RWPE1 (cell line): ENCODE measurements at regions not wholly inside any gene's neighbourhood (a gene's known extent, or its start where the extent isn't known, plus 50 kb on each side); places are given as distances from the start of the nearest gene placed in this dataset.

Experiments used
- CTCF ChIA-PET: fragments of 350-600 bp; sonication (Branson Sonifier 250); formaldehyde crosslinking; extraction: SDS; loops from one replicate; lab custom pipeline; 2021; lab: Yijun Ruan, JAX
- POLR2A ChIA-PET: fragments of 400-600 bp; formaldehyde crosslinking; extraction: SDS; loops from one replicate; lab custom pipeline; 2020; ENCODE audit warnings: antibody characterized with exemption; ENCODE audit not compliant: low non-redundant PET; lab: Yijun Ruan, JAX
- DNase-seq: peaks from one replicate; pipeline ENCODE4 v3.0.0; 2012; ENCODE audit warnings: low spot score
- H3K27ac ChIP-seq: fragments of 450-650 bp; 2 replicates; pipeline ENCODE4 v1.5.1; 2017
- TF ChIP-seq, protein P1 (sequence below): fragments of 450-650 bp; conservative IDR thresholded peaks from 2 replicates; pipeline ENCODE4 v1.5.1; 2017; ENCODE audit warnings: low read depth, mild to moderate bottlenecking

DNA sequence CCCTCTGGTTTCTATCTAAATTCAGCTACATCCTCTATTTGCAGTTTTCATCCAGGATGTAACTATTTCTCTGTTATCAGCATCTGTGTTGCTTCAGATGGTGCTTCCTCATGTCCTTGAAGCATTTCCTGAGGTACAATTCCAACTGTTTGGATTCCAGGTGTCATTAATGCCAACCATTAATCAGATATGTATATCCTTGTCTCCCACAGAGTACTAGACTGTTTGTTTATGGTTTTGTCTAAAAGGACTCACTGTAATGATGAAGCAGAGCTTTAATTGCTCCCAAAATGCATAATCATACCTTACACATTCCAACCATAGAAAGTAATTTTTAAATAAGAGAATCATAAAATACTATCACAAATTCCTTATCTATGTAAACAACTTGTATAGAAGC is 288.5 kb upstream of the MME start:
- TF ChIP-seq, protein P1, sequence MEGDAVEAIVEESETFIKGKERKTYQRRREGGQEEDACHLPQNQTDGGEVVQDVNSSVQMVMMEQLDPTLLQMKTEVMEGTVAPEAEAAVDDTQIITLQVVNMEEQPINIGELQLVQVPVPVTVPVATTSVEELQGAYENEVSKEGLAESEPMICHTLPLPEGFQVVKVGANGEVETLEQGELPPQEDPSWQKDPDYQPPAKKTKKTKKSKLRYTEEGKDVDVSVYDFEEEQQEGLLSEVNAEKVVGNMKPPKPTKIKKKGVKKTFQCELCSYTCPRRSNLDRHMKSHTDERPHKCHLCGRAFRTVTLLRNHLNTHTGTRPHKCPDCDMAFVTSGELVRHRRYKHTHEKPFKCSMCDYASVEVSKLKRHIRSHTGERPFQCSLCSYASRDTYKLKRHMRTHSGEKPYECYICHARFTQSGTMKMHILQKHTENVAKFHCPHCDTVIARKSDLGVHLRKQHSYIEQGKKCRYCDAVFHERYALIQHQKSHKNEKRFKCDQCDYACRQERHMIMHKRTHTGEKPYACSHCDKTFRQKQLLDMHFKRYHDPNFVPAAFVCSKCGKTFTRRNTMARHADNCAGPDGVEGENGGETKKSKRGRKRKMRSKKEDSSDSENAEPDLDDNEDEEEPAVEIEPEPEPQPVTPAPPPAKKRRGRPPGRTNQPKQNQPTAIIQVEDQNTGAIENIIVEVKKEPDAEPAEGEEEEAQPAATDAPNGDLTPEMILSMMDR: no peak
- DNase-seq: no peak
- CTCF ChIA-PET: no interaction called here
- H3K27ac ChIP-seq: no peak overlapping the region
- POLR2A ChIA-PET: no interaction called here

DNA sequence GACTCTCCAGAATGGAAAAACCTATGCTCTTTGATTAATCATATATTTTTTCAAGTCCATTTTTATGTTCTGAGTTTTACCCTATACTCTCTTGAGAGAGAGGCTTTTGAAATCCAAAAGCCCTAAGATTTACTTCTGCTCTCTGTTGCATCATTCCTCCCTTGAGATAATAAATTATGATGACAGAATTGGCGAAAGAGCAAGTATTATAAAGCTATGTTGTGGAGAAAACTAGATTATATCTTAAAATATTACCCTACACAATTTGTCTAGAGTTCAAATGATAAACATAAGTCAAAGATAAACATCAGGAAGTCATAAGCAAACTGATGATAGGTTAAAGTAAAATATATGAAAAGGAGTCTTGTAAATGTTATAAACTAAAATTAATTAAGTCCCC is 293.4 kb upstream of the MME start:
- POLR2A ChIA-PET: no interaction called here
- H3K27ac ChIP-seq: no peak overlapping the region
- TF ChIP-seq, protein P1: no peak
- CTCF ChIA-PET: no interaction called here
- no peak for DNase-seq

DNA sequence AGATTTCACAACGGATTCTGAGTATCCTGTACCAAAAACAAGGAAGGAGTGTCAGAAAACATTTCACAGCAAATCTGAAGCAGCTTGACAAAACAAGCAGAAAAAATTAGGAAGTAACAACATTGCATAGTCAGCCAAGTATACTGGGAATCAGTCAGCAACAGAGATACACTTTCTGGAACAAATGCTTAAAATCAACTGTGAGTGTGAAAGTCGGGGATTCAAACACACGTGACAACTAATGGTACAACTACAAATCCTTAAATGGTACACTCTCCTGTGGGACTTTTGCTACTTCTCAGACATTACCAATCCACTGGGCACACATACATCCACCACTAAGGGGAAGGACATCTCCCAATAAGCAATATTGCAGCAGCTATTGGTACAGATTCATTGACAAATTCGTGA is 296.6 kb upstream of the MME start:
- ChIA-PET CTCF (interaction anchor here (0.6 kb wide), 1 partner anchor 333 kb away, joined by 3 read pairs; no protein-coding TSS in a partner anchor), POLR2A (no interaction called here)
- TF ChIP-seq, protein P1: no peak
- H3K27ac ChIP-seq: no peak overlapping the region
- no peak for DNase-seq

DNA sequence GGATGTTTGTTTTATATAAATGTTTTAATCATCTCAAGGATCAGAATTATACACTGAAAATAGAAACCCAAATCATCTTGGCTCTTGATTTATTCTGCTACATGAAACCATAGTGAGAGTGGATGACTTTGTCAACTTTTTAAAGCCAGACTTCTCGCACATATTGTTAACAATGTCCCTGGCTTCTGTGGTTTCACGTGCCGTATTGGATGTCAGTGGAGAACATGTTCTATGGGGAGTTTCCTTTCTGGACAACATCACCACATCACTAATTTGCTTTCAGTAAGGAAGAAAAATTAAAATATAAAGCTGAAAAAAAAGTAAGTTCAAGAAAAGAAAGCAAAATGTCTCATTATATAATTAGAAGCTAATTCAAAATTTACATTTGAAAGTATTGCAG is 297.1 kb upstream of the MME start:
- no peak overlapping the region for H3K27ac ChIP-seq
- TF ChIP-seq, protein P1: no peak
- ChIA-PET CTCF (interaction anchor here (0.6 kb wide), 1 partner anchor 333 kb away, joined by 3 read pairs; no protein-coding TSS in a partner anchor), POLR2A (no interaction called here)
- no peak for DNase-seq

DNA sequence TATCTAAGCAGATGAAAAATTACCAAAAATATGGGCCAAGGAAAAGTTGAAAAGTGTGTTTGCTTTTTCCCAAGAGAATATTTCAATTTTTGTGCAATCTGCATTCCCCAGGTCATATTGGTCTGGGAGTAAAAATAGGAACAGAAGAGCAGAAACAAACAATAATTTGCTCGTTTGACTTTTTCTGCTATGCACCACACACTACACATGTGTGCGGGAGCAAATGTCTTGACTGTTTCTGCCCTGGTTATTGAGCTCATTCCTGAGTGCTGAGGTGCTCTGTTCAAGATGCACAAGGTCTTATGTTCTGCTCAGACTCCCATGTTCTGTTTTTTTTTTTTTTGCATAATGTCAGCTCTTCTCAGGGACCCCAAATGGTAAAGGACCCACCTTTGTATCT is 298.0 kb upstream of the MME start:
- no peak overlapping the region for H3K27ac ChIP-seq
- CTCF ChIA-PET: no interaction called here
- no peak for DNase-seq
- POLR2A ChIA-PET: no interaction called here
- TF ChIP-seq, protein P1: no peak

DNA sequence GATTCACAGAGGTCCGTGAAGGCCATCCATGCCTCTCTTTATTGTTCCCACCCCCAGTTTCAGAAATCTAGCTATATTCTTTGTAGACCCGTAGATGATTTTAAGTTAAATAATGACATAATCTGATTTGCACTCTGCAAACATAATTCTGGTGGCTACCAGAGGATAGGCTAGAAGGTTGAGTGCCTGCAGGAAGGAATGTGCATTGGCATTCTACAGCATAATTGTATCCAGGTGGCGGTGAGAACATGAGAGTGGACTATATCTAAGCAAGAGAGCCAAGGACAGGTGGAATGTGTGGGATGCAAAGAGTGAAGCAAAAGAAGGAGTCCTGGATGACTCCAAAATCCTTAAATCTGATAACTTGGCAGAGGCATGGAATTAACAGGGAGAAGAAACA is 298.5 kb upstream of the MME start:
- ChIA-PET POLR2A (no interaction called here), CTCF (no interaction called here)
- TF ChIP-seq, protein P1: no peak
- DNase-seq: no peak
- no peak overlapping the region for H3K27ac ChIP-seq

DNA sequence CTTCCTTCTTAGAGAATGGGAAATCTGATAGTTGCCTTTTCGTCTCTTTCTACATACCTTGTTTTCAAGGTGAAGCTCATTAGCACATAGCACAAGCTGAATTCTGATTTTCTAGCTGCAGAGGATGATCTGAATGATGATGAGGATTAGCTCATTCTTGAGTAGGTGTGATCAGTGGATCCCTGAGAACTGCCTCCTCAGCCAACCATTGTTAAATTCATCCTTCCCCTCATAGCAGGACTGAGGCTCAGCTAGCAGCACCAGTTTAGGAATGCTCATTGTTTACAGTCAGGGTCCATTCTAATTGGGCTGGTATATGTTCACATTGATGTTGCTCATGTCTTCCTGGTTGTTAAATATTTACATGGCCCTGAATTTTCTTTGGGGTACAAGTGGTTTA is 299.9 kb upstream of the MME start:
- ChIA-PET CTCF (no interaction called here), POLR2A (no interaction called here)
- DNase-seq: no peak
- no peak overlapping the region for H3K27ac ChIP-seq
- TF ChIP-seq, protein P1: no peak
